ENCODE measurements at regions not wholly inside any gene's neighbourhood (a gene's known extent, or its start where the extent isn't known, plus 50 kb on each side); places are given as distances from the start of the nearest gene placed in this dataset.
"Not testable (repeated sequence)": the region's sequence is repeated elsewhere in the genome, so short reads cannot be mapped to it uniquely, and the experiment has no call there.

GRCh38 chr10:78344257-78344656 lies 310.6 kb downstream of the RPS24 start:
- TF ChIP-seq CTCF (IDR thresholded peaks at IDR 0.05; ENCODE audit: low read length); EZH2 (IDR thresholded peaks at IDR 0.05; ENCODE audit: borderline replicate concordance, low read length): not testable (repeated sequence)
